Lung (tissue), 11 donors: ENCODE measurements at regions not wholly inside any gene's neighbourhood (a gene's known extent, or its start where the extent isn't known, plus 50 kb on each side); places are given as distances from the start of the nearest gene placed in this dataset.
A peak's percentile ranks its signal among the peaks of the same experiment; 100 is the strongest.

Experiments used
- ATAC-seq: fragments of 200-7000 bp; cut with Tn5 transposase; one replicate; pipeline ENCODE4 v1.9.1; 2020; ENCODE audit warnings: moderate number of reproducible peaks; ENCODE audit not compliant: insufficient read depth, low FRiP score
- DNase-seq, 3 donors: peaks; one replicate each; pipeline ENCODE4 v3.0.0-alpha.2; 2013 to 2017
- H3K27ac ChIP-seq, 2 donors: one replicate each; pipeline ENCODE4 v1.5.1; 2013; ENCODE audit warnings: mild to moderate bottlenecking in 2 of 2, moderate library complexity in 2 of 2, control low read depth in 1 of 2, inconsistent platforms in 1 of 2, low read depth in 1 of 2, low read length in 1 of 2
- H3K27me3 ChIP-seq, 3 donors: one replicate each; pipeline ENCODE4 v1.5.1; 2013; ENCODE audit warnings: low read length in 2 of 3; ENCODE audit not compliant: control insufficient read depth in 3 of 3, insufficient read depth in 3 of 3
- H3K36me3 ChIP-seq, 4 donors: one replicate each; pipeline ENCODE4 v1.5.1; 2013; ENCODE audit warnings: low read length in 4 of 4, mild to moderate bottlenecking in 1 of 4, moderate library complexity in 1 of 4; ENCODE audit not compliant: control insufficient read depth in 4 of 4, insufficient read depth in 4 of 4
- H3K4me1 ChIP-seq, 5 donors: one replicate each; pipeline ENCODE4 v1.5.1; 2013; ENCODE audit warnings: low read length in 5 of 5, mild to moderate bottlenecking in 2 of 5, moderate library complexity in 1 of 5; ENCODE audit not compliant: control insufficient read depth in 5 of 5, insufficient read depth in 5 of 5
- H3K4me3 ChIP-seq: one replicate; pipeline ENCODE4 v1.5.1; 2013; ENCODE audit warnings: mild to moderate bottlenecking, control low read depth, moderate library complexity
- H3K9ac ChIP-seq, 2 donors: one replicate each; pipeline ENCODE4 v1.5.1; 2013; ENCODE audit warnings: low read length in 2 of 2, control low read depth in 1 of 2; ENCODE audit not compliant: insufficient read depth in 1 of 2
- H3K9me3 ChIP-seq, 4 donors: one replicate each; pipeline ENCODE4 v1.5.1; 2013; ENCODE audit warnings: low read length in 3 of 4, mild to moderate bottlenecking in 1 of 4, moderate library complexity in 1 of 4; ENCODE audit not compliant: control insufficient read depth in 4 of 4, insufficient read depth in 3 of 4
- WGBS, 2 donors: extraction: QIAGEN DNeasy Blood & Tissue Kit; methylation state at CpG; one replicate each; pipeline ENCODE4 v1.1.7; 2013; 5-methylcytosine and 5-hydroxymethylcytosine counted together
- TF ChIP-seq, protein P1 (sequence below): IDR thresholded peaks from 2 replicates; pipeline ENCODE4 v1.5.1; 2012; ENCODE audit warnings: mild to moderate bottlenecking; ENCODE audit errors: control extremely low read depth, extremely low read depth
- donor health status: control.
- donor health status: control.
- donor health status: Bipolar disorder and iron deficiency.
- donor health status: healthy.
- donor health status: DM: yes; HTN: yes; CAD: no.

GRCh38 chr2:8426550-8426949, 255.3 kb upstream of the ID2 start:
- no peak for DNase-seq
- no peaks in the 10 kb centered on the region for H3K27me3 ChIP-seq
- WGBS, 2 donors = 54 to 66% methylated on average over 10 of the region's 10 CpGs
- TF ChIP-seq, protein P1, sequence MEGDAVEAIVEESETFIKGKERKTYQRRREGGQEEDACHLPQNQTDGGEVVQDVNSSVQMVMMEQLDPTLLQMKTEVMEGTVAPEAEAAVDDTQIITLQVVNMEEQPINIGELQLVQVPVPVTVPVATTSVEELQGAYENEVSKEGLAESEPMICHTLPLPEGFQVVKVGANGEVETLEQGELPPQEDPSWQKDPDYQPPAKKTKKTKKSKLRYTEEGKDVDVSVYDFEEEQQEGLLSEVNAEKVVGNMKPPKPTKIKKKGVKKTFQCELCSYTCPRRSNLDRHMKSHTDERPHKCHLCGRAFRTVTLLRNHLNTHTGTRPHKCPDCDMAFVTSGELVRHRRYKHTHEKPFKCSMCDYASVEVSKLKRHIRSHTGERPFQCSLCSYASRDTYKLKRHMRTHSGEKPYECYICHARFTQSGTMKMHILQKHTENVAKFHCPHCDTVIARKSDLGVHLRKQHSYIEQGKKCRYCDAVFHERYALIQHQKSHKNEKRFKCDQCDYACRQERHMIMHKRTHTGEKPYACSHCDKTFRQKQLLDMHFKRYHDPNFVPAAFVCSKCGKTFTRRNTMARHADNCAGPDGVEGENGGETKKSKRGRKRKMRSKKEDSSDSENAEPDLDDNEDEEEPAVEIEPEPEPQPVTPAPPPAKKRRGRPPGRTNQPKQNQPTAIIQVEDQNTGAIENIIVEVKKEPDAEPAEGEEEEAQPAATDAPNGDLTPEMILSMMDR = no peak
- no peaks in the 10 kb centered on the region for H3K36me3 ChIP-seq
- no peaks in the 10 kb centered on the region for H3K9me3 ChIP-seq
- no peak overlapping the region for H3K4me3 ChIP-seq
- no peak for ATAC-seq
- H3K9ac ChIP-seq = no peak overlapping the region
- H3K27ac ChIP-seq = no peak overlapping the region
- peaks cover 0 to 2% (median 0%) of the 10 kb centered on the region in 5 donors for H3K4me1 ChIP-seq

- DNase-seq = no peak
- TF ChIP-seq, protein P1 = no peak
- ATAC-seq = no peak
- no peak overlapping the region for H3K4me3 ChIP-seq
- H3K36me3 ChIP-seq = no peaks in the 10 kb centered on the region
- H3K27me3 ChIP-seq = no peaks in the 10 kb centered on the region
- WGBS, 2 donors = 93 to 96% methylated on average over 4 of the region's 4 CpGs
- H3K27ac ChIP-seq = no peak overlapping the region
- H3K9ac ChIP-seq = no peak overlapping the region
- H3K9me3 ChIP-seq = no peaks in the 10 kb centered on the region
- no peaks in the 10 kb centered on the region for H3K4me1 ChIP-seq
Observed at GRCh38 chr2:8427211-8427610, 254.6 kb upstream of the ID2 start.

GRCh38 chr2:8430628-8431027, 251.2 kb upstream of the ID2 start:
- no peaks in the 10 kb centered on the region for H3K9me3 ChIP-seq
- no peak for DNase-seq
- no peaks in the 10 kb centered on the region for H3K36me3 ChIP-seq
- WGBS, 2 donors = 84 to 95% methylated on average over 4 of the region's 4 CpGs
- no peaks in the 10 kb centered on the region for H3K27me3 ChIP-seq
- no peak overlapping the region for H3K4me3 ChIP-seq
- no peak overlapping the region for H3K9ac ChIP-seq
- peaks cover 0 to 2% (median 0%) of the 10 kb centered on the region in 5 donors for H3K4me1 ChIP-seq
- no peak overlapping the region for H3K27ac ChIP-seq
- no peak for ATAC-seq
- TF ChIP-seq, protein P1 = no peak

DNA sequence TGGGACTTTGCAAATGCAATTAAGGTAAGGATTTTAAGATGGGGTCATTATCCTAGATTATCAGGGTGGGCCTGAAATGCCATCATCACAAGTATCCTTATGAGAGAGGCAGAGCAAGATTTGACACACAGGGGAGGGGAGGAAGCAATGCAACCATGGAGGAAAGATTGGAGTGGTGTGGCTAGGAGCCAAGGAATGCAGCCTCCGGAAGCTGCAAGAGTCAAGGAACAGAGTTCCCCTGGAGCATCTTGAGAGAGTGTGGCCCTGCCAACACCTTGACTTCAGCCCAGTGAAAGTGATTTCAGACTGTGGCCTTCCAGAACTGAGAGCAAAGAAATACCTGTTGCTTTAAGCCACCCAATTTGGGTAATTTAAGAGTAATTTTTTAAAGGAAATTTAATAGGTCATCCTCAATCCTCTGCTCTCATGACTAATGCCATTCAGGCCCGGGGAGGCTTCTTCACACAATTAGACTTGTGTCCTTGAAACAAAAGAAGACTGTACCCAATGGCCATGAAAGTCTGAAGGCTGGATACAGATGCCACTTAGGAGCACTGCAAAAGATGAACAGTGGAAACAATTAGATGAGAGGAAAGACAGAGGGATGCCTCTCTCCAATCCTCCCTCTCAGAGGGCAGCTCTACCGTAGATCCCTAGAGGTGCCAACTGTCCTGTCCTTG, 250.3 kb upstream of the ID2 start:
- ATAC-seq = no peak
- H3K27ac ChIP-seq = no peak overlapping the region

More for the DNA sequence above, 250.3 kb upstream of the ID2 start:
- Histone ChIP-seq H3K4me3 (no peak overlapping the region), H3K27me3 (no peaks in the 10 kb centered on the region), H3K4me1 (peaks cover 0 to 2% (median 0%) of the 10 kb centered on the region in 5 donors), H3K36me3 (no peaks in the 10 kb centered on the region), H3K9ac (no peak overlapping the region), H3K9me3 (no peaks in the 10 kb centered on the region)
- 82 to 85% methylated on average over 3 of the region's 3 CpGs for WGBS, 2 donors
- DNase-seq = peak in 1 of 3 donors; percentile 53
- TF ChIP-seq, protein P1 = no peak
